IPS DF 4.7 (cell line): ENCODE measurements at regions not wholly inside any gene's neighbourhood (a gene's known extent, or its start where the extent isn't known, plus 50 kb on each side); places are given as distances from the start of the nearest gene placed in this dataset.

Experiments
- DNase-seq: peaks from one replicate; pipeline ENCODE4 v3.0.0-alpha.2; 2013; ENCODE audit warnings: low spot score; ENCODE audit errors: extremely low read depth

DNA sequence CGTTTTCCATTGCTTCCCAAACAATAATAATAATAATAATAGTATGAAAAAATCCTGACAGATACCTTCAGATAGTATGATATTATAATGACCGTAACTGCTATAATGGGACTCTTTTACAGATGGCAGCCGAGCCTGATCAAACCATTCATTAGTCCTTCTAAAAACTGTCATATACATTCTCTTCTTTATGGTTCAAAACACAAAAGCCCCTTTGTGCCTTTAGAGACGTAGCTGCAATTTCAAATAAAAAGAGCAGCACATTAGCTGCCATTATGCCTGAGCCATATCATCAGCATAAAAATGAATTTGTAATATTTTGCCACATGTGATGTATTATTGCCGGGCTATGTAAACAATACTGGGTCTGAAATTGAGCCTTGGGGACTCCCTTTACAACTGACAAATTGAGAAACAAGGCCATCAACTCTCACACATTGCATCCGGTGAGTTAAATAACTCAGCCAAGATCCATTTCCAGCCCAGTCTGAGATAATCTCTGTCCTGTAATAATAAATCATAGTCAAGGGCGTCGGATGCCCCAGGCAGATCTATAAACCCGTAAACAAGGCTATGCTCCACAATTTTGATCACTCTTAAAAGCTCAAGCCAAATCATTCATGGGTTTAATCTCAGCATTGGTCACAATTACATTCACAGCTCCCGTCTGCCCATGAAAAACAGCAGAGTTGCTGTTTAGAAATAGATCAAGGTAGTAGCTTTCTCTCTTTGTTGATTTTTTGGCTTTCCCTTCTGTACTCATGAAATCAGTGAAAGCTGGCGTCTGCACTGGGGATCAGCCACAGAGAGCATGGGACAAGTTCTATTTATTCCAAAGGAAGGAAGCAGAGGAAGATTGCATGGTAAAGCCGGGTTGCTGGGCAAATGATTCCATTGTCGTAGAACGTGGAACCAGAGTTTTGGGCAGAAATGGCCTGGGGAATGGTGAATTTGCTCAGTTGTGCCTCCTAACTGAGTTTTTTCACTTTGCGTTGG, 150.1 kb upstream of the BMPER start:
- no peak for DNase-seq

GRCh38 chr7:33757050-33757449, 148.3 kb upstream of the BMPER start:
- no peak for DNase-seq

DNA sequence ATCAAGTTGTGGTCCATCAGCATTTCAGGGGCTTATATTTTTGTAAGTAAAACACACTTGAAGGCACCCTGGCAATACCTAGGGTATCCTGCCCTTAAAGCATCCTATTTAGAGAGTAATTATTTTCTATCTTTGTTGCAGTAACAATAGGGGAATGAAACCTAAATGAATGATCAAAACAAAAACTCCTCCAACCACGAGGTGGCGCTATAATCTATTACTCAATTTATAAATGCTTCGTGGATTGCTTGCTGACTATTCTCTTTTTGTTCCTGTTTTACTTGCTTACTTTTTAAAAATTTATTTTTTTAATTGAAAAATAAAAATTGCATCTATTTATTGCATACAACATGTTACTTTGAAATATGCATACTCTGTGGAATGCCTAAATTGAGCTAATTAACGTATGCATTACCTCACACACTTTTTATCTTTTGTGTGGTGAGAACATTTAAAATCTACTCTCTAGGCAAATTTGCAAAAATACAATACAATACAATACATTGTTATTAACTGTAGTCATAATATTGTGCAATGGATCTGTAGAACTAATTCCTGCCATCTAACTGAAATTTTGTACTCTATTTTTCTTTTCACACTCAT, 147.7 kb upstream of the BMPER start:
- DNase-seq, result no peak

DNA sequence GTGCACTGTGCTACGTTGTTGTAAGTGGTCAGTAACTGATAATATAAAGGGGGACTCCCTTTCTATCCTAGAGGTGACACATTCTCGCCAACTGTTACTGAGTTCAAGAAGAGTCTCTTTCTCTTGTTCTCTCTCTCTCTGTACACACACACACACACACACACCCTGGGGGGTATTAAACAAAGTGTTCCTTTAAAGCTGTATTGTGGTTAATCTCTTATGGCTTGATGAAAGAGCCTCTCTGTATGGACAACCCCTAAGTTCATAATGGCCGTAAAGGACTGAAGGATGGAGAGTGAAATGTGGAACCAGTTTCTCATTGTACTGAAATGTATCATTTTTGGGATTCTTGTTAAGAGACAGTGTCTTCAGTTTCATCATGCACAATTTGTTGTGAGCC, 145.2 kb upstream of the BMPER start:
- DNase-seq, result no peak

DNA sequence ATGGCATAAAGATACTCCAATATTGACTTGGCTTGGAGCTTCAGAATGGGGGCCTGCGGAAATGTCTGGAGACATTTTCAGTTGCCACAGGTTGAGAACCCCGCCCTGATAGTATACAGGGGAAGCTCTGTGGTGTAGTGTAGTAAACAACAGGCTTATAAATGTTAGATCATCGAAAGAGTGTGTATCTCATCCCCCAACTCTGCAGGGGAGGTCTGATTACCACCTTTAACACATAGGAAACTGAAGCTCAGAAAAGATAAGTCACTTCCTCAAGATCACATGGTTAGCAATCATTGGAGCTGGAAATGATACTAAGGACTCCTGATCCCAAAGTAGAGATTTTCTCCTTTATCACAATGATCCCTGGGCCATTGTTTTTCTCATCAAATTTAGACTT, 144.5 kb upstream of the BMPER start:
- no peak for DNase-seq

GRCh38 chr7:33761449-33762080, 143.8 kb upstream of the BMPER start:
- no peak for DNase-seq

DNA sequence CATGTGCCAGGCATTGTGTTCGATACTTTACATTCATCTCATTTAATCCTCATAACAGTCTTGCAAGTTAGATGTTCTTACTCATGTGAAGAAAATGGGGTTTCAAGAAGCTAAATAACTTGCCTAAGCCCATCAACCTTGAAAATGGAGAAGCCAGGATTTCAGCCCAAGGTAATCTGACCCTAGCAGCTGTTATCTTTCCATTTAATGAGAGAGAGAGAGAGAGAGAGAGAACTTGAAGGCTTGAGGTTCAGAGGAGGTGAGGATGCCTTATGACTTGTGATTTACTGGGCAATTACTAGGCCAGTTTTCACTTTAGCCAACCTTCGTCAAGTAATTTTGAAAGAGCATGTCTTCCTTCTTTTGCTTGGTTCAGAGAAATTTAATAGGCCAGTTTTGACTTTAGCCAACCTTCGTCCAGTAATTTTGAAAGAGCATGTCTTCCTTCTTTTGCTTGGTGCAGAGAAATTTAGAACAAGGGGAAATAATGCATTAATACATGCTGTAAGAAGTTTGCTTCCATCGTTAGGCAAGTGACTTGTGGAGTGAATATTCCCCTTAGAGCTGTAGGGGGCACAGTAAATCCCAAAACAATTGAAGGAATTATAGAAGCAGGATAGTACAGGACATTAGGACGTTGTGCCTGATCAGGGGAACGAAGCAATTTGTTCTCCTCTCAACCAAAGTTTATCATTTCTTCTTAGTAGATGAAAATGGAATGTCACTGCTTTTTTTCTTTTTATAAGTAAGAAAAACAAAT, 143.0 kb upstream of the BMPER start:
- no peak for DNase-seq

- DNase-seq, result no peak
Measured at GRCh38 chr7:33762911-33763306, 142.4 kb upstream of the BMPER start.

GRCh38 chr7:33764752-33765451, 140.4 kb upstream of the BMPER start:
- DNase-seq, result no peak

DNA sequence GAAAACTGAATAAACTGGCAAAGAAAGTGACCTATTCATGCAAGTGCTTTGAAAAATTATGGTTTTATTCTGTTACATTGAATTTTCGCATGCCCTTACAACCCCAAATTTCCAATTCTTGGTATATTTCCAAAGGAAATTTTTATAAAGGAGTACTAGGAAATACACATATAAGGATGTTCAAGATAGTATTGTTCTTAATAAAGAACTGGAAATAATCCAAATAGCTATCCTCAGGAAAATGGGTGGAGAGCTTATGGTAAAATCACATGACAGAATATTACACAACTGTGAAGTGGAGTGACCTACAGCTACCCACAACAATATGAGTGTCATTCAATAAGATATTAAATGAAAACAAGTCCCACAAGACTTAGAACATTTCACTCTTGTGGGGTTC, 138.9 kb upstream of the BMPER start:
- DNase-seq, result no peak

GRCh38 chr7:33769930-33770329, 135.4 kb upstream of the BMPER start:
- DNase-seq, result no peak

GRCh38 chr7:33770576-33770975, 134.8 kb upstream of the BMPER start:
- no peak for DNase-seq

GRCh38 chr7:33771422-33771821, 133.9 kb upstream of the BMPER start:
- no peak for DNase-seq

DNA sequence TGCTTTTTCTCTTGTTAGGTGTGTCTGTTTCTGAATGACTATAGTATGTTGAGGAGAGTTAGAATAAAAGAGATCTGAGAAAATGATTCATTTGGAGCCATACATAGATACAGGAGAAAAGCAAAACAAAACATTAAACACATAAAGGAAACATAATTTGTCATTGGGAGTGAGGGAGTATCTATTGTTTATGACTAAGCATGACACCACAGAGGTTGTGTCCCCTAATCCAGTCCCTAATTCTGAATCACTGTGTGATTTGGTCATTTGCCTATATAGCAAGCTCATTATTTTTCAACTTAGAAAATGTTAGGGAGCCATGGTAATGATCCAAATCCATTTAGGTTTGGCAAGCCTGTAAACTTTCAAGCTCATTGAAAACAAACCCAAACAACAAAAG, 132.3 kb upstream of the BMPER start:
- no peak for DNase-seq

- no peak for DNase-seq
Measured at GRCh38 chr7:33774762-33775523, 130.4 kb upstream of the BMPER start.

DNA sequence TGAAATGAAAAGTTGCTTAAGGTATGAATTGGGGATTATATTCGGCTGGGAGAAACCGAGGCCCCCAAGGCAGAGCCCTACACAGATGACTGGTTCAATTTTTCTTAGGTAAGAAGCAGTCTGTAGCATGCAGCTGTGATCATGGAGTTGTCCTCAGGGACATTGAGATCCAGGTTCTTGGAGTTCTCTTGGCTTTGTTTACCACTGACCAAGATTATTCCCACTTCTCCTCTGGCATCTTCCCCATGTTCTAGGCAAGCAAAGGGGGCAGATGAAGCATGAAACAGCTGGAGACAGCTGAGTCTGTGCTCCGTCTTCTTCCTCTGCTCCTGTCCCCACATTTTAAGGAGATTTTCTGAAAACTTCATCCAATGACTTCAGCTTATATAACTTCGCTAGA, 129.5 kb upstream of the BMPER start:
- no peak for DNase-seq

DNA sequence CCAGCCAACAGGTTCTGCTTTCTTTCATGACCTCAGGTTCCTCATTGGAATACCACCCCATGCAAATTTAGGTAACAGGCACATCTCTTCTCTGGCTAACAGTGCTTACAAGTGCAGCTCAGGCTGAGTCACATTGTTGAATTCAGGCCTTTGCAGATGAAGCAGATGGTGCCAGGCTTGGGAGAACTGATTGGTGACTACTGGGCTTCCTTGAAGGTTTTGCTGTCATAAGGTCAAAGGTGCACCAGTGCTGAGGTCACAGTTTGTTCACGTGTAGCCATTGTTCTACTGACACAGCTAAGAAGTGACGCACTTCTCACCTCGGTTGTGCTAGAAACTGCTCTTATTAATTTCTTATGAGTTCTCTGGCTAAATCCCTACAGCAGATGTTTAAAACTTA, 128.6 kb upstream of the BMPER start:
- no peak for DNase-seq

- no peak for DNase-seq
Measured at GRCh38 chr7:33778195-33778594, 127.1 kb upstream of the BMPER start.

GRCh38 chr7:33779216-33779615, 126.1 kb upstream of the BMPER start:
- DNase-seq, result no peak

DNA sequence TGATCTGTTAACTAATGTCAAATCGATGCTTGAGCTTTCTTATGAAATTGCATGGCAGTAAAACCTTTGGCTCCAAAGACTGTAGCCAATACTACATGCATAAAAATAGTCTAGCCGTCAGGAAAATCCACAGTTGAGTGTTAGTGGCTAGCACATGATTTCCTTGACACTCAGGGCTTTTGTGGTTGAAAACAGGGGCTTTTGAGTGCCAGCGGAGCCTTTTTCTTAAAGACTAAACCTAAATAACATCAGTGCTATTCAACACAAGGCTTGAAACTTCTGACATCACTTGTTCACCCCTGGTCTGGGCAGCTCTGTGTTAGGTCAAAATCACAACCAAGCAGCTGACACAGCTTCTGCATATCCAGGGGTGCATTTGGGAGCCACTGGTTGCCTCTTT, 124.2 kb upstream of the BMPER start:
- no peak for DNase-seq
